Eye (tissue), 1 donor: ENCODE measurements at regions not wholly inside any gene's neighbourhood (a gene's known extent, or its start where the extent isn't known, plus 50 kb on each side); places are given as distances from the start of the nearest gene placed in this dataset.
"Not testable (repeated sequence)": the region's sequence is repeated elsewhere in the genome, so short reads cannot be mapped to it uniquely, and the experiment has no call there.

Source experiments
- DNase-seq: peaks from one replicate; pipeline ENCODE4 v3.0.0-alpha.2; 2015

- DNase-seq, result not testable (repeated sequence)
Measured at GRCh38 chr4:4048227-4048626, 178.5 kb downstream of the OTOP1 start.

DNA sequence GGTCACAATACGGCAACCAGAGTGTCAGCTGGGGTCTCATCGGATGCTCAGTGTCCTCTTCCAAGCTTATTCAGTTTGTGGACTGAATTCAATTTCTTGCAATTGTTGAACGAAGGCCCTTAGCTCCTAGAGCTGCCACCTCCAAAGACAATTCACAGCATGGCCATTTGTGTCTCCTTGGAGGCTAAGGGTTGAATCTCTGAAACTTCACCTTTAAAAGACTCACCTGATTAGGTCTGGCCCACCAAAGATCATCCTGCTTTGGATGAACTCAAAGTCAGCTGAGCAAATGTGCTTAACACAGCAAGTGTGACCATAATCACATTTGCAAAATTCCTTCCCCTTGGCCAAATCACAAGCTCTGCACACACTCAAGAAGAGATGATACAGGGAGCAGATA is 175.9 kb downstream of the OTOP1 start:
- not testable (repeated sequence) for DNase-seq

GRCh38 chr4:4052933-4053332 is 173.8 kb downstream of the OTOP1 start:
- DNase-seq, result not testable (repeated sequence)

- not testable (repeated sequence) for DNase-seq
Measured at GRCh38 chr4:4057226-4057625, 169.5 kb downstream of the OTOP1 start.

- not testable (repeated sequence) for DNase-seq
Measured at GRCh38 chr4:4084171-4084570, 142.6 kb downstream of the OTOP1 start.

DNA sequence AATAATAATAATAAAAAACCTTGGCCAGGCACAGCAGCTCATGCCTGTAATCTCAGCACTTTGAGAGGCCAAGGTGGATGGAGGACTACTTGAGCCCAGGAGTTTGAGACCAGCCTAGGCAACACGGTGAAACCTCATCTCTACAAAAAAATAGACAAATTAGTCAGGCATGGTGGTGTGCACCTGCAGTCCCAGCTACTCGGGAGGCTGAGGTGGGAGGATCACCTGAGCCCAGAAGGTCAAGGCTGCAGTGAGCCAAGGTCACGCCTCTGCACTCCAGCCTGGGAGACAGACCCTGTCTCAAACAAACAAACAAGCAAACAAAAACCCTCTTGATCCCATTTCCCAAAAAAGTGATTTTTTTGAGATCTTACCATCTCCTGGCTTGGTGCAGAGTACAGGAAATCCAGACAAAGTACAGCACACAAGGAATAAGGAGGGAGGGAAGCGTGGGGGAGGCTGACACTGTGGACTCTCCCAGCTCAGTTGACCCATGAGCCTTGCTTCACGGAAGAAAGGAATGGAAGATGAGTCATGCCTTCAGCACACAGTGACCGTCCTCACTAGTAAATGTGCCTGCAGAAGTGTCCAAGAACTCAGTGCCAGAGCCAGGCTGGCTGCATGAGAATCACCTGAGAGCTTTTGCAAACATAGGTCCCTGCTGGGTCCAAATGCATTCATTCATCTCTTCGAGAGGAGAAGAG is 136.9 kb downstream of the OTOP1 start:
- DNase-seq, result not testable (repeated sequence)

DNA sequence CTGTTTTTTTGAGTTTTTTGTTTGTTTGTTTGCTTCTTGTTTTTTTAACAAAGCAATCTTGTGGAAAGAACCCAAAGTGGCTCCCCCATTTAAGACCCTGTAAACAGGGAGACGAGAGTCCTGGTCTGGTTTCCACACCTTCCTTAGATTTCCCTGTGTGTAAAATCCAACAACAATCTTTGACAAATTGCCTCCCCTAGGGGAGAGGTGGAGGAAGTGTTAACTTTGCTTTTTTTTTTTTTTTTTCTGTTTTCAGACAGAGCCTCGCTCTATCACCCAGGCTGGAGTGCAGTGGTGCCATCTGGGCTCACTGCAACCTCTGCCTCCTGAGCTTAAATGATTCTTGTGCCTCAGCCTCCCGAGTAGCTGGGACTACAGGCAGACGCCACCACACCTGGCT is 136.0 kb downstream of the OTOP1 start:
- not testable (repeated sequence) for DNase-seq

- DNase-seq, result not testable (repeated sequence)
Measured at GRCh38 chr4:4092159-4092558, 134.6 kb downstream of the OTOP1 start.

- not testable (repeated sequence) for DNase-seq
Measured at GRCh38 chr4:4099610-4100009, 127.1 kb downstream of the OTOP1 start.

DNA sequence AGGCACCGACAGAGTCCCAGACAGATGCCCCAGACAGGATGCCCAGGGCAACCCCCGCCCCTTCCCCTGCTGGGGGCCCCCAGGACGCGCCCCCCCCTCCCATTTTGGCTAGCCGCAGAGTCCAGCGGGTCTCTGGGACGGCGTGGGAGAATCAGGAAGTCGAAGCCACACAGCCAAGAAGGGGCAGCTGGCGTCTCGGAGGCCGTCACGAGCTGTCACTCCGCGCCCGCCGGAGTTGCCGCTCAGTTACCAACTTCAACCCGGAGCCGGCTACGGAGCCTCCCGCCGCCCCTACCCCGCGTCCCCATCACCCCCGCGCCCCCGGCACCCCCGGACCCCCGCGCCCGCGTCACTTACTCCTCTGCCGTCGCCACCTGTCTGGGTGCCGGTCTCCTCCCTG is 119.8 kb downstream of the OTOP1 start:
- peak; percentile 6 for DNase-seq

DNA sequence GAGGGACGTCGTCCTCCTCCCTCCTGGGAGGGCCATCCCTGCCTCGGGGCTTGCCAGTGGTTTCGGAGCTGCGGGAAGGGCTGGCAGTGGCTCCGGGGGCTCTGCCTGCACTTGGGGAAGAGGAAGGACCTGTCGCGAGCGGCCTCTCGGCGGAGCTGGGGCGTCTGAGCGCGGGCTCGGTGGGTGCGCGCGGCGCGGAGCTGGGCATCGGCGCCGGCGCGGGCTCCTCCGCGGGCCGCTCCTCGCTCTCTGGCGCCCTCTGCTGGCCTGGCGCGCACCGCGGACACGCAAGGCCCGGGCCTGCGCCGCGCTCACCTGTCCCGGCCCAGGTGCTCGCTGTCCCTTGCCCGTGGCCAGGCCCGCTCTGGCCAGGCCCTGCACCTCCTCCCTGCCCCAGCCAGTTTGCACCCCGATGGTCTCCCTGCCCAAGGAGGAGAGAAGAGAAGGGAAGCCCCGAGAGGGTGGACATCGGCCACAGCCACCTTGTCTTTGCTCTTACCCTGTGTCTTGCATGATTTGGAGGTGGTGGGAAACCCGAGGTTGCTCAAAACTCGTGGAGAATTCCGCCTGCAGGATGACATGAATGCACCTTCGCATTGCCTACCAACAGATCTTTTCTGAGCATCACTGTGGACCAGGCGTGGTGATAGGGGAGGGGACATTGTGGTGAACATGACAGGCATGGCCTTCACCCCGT is 119.2 kb downstream of the OTOP1 start:
- peak; percentile 89 for DNase-seq

DNA sequence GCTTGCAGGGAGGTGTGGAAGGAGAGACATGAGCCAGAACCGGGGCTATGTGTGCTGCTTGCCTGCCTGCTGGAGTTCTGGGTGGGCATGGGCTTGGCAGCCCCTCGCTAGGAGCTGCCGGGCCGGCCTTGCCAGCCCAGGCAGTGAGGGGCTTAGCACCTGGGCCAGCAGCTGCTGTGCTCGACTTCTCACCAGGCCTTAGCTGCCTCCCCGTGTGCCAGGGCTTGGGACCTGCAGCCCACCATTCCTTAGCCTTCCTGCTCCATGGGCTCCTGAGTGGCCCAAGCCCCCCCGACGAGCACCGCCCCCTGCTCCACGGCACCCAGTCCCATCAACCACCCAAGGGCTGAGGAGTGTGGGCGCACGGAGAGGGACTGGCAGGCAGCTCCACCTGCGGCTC is 111.3 kb downstream of the OTOP1 start:
- DNase-seq, result not testable (repeated sequence)

- DNase-seq, result not testable (repeated sequence)
Measured at GRCh38 chr4:4116901-4117300, 109.8 kb downstream of the OTOP1 start.

GRCh38 chr4:4134368-4134767 is 92.4 kb downstream of the OTOP1 start:
- not testable (repeated sequence) for DNase-seq

- not testable (repeated sequence) for DNase-seq
Measured at GRCh38 chr4:4136621-4137020, 90.1 kb downstream of the OTOP1 start.
